HG03469 (cell line): ENCODE measurements at regions not wholly inside any gene's neighbourhood (a gene's known extent, or its start where the extent isn't known, plus 50 kb on each side); places are given as distances from the start of the nearest gene placed in this dataset.

Source experiments
- ATAC-seq: cut with Tn5 transposase; IDR thresholded peaks from one replicate; pipeline ENCODE4 v1.9.1; 2021; ENCODE audit warnings: mild to moderate bottlenecking, moderate library complexity, moderate number of reproducible peaks; ENCODE audit not compliant: unreplicated experiment

DNA sequence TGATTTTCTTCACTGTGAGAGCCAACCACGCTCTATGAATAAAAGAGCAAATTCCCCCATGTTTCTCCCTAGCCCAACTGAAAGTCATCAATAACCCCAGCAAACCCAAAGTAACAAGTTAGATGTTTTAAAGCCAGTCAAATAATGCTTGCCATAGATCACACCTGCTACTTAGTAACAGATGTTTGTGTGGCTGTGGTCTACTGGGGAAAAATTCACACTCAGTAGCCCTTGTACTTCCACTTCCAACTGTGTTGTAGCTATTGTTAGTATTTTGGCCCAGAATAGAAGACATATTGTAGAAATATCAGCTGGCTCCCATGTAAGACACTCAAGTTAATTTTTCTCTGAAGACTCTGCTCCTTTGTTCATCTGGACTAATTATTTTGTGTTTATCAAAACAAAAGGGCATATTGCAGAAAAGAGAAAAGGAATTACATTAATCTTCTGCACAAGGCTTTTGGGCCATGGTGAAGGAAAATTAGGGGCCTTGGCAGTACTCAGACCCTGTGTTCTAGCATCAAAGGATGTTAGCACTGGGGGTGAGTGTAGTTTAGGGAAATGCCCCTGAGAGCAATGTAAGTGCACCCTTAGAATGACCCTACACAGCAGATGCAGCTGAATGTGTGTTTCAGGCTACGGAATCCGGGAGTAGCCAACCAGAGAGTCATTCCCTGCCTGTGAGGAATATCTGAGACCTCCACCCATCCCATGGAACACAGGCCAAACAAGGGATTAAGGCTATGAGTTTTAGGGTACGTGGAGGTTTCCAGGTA, 521.9 kb downstream of the EPHA4 start:
- no peak for ATAC-seq

DNA sequence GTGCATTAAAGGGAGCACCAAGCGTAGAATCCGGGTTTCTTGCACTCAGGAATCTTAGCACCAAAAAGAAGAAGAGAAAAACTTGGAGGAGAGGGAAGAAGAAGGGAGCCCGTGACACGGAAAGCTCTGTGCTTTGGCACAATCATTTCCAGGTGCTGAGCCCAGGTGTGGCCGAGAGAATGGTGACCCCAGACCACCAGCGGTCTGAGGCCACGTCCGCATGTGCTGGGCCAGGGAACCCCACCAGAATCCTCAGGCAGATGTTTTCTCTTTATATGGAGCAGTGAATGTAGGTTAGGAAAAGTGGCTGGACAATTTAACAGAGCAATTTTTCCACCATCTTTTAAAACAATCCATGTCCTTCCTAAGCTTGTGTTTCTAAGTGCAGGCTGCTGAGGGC, 520.9 kb downstream of the EPHA4 start:
- ATAC-seq = no peak

DNA sequence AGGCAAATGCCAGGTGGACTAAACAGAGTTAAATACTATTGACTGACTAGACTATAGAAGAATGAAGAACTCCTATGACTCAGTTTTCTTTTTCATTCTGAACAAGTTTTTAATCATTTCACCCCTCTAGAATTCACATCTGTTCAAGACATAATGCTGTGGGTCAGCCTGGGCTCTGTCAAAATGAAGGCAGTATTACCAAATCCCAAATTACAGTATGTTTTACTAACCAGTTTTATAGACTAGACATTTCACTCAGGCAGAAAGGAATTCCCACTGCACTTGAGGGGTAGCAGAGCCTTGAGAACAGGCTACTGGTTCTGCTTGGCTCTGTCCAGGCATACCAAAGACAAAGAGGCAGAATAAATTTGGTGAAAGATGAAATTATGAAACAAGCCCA, 511.7 kb downstream of the EPHA4 start:
- no peak for ATAC-seq

DNA sequence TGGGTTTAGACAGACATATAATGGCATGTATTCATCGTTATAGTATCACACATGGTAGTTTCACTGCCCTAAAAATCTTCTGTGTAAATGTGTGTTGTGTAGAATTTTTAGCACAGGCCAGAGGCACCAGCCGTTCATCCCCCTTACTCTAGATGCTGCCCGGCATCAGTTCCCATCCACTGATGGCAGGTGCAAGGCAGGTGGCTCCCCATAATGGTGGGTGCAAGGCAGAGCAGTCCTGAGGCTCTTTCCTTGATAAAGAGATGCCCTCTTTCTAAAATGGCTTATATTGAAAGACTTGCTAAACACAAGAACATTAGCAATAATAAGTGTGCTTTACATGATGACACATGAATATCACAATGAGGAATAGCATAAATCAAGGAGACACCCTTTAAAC, 508.5 kb downstream of the EPHA4 start:
- no peak for ATAC-seq

GRCh38 chr2:221064058-221064854, 507.8 kb downstream of the EPHA4 start:
- no peak for ATAC-seq

DNA sequence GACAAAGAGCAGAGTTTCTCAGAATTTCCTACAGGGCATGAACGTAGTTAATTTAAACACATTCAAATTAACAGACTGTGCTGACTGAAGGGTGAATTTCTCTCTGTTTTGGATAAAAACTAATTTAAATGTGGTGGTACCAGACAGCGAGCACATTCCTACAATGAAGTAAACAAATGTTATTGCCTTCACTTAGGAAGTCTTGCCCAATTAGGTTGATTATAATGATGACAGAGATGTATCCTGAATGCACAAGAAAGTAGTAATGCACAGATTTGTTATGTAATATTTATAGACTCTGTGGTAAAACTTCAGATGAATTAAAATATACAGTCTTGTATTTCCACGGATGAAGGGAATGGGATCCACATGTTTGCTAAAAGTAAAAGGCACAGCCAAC, 507.2 kb downstream of the EPHA4 start:
- no peak for ATAC-seq

DNA sequence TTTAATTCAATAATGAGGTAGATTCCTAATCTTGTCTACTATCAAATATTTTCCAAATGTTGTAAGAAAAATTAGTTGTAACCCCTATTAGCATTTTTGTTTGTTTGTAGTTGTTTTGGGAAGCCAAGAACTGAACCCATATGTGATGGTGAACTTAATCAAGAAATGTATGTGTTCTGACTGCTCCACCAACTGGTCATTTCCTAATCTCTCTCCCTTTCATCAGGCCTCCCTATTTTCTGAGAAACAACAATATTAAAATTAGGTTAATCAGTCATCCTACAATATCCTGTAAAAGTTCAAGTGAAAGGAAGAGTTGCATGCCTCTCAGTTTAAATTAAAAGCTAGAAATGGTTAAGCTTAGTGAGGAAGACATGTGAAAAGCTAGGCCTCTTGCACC, 504.0 kb downstream of the EPHA4 start:
- ATAC-seq = no peak

DNA sequence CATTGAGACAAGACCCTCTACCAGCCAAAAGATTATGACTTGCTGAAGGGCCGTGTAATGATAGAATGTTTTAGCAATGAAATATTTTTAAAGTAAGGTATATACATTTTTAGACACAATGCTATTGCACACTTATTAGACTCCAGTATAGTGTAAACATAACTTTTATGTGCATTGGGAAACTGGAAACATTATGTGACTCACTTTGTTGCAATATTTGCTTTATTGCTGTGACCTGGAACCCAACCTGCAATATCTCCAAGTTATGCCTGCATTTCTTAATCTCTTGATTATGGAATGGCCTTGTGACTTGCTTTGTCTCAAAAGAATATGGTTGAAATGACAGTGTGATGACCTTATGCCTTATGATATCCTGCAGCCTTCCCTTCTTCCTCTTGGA, 502.0 kb downstream of the EPHA4 start:
- ATAC-seq = no peak

DNA sequence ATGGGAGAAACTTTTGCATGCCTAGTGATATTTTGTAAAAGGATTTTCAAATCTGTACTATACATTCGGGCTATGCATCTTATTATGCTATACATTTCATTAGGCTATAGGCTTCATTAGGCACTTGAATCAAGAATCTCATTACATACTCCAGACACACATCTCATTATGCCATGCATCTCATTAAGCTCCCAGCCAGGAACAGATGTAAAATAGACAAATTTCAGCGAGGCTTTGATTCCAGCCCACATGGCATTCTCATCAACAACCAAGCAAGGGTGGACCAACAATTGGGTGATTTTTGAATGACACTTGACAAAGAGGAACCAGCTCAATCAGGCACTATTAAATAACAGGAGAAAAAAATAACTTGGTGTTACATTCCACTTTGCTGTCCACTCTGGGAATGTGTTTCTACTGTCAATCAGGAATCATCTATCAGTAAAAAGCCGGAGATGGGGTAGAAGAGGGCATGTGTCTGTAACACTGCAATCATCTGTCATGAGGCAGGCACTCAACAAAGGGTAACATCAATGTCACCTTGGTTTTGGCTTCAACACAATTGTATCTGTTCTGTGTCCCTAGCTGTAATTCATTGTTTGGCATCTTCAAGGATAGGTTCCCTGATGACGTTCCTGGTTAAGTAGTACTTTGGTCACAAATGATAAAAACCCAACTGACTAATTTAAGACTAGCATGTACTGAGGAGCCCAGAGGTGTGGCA, 498.6 kb downstream of the EPHA4 start:
- ATAC-seq = no peak

GRCh38 chr2:221074238-221074637, 497.9 kb downstream of the EPHA4 start:
- ATAC-seq = no peak

DNA sequence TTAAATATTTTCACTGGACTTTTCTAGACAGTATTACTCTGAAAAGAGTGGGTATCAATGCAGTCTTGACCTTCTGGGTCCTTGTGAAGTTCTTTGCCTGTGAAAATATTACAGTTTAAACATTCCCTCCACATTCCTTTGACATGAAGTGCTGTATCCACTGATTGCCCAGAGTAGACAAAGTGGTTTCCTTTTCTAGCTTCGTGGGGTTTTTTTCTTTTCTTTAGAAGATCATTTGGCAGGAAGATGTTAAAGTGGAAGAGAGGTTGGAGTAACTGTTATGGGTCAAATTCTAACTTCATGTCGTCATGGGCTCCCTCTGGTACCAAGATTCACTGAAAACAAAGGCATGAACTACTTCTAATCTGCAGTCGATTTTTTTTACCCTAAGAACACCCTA, 496.9 kb downstream of the EPHA4 start:
- no peak for ATAC-seq

DNA sequence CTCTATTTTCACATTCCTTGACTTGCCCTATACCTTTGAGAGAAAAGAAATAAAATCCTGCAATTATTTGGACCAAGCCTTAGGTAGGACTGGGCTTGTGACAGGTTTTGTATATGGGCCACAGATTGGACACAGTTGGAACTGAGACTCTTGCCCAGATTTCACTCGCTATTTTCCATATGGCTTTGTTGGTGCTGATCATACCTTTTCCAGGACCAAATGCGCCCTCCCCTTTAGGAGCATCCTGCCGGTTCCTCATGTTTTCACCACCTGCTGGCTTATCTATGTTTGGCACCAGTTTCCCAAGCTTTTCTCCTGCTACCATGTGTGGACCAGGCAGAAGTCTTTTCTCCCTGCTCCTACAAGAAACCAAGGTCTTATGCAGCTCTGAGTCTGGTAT, 494.9 kb downstream of the EPHA4 start:
- no peak for ATAC-seq

DNA sequence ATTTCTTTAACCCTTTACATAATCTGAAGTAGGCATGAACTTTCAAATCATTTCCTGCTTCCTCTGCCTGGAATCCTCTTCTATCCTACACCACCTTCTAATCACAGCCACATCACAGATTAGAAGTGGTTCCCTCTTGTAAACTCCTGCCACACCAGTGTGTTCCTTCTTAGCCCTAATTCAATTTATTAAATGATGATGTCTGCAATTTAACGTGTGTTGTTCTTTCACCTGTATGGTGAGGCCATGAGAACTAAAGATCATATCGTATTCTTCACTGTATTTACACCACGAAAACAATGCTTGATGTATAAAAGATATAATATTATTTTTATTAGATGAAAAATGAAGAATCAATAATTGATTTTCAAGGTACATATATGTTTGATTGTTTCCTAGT, 494.3 kb downstream of the EPHA4 start:
- no peak for ATAC-seq

DNA sequence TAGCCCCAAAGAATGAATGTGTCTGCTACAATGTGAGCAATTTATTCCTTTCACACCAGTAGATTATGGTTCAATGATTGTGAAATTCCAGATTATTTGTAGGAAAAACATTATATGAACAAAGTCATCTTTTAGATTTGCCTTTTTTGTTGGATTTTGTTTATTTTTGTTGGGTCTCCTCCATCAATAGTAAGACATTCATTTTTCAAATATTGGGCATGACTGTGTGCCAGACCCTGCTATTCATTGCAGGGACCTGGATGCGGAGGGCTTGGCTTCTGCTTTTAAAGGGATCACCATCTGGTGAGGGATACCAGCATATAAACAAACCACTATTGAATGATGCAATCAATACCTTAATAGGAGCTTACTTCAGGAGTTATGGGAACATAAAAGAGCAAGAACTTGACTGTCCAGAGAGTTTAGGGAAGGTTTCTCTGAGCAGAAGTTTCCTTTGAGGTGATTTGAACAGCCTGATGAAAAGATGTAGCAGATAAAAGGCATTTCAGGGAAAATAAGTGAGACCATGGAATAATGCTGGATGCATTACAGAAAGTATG, 486.7 kb downstream of the EPHA4 start:
- no peak for ATAC-seq

GRCh38 chr2:221085936-221086335, 486.2 kb downstream of the EPHA4 start:
- no peak for ATAC-seq

- ATAC-seq = no peak
Observed at GRCh38 chr2:221087779-221088178, 484.3 kb downstream of the EPHA4 start.

DNA sequence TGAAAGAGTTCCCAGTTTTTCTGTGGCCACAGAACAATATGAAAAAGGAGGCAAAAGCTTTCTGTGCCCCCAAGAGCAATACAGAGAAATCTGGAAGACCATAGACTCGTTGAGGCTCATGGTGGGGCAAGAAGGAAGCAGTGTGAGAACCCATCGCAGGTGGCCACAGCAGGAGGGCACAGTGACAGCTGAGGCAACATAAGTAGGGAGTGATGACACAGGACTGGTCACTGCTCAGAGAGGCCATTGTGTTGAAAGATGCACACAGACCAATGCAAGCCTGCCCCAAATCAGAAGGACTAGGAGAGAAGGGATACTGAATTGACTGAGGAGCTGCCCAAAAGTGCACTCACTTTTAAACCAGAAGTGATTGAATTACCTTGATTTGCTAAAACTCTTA, 483.6 kb downstream of the EPHA4 start:
- ATAC-seq = no peak

DNA sequence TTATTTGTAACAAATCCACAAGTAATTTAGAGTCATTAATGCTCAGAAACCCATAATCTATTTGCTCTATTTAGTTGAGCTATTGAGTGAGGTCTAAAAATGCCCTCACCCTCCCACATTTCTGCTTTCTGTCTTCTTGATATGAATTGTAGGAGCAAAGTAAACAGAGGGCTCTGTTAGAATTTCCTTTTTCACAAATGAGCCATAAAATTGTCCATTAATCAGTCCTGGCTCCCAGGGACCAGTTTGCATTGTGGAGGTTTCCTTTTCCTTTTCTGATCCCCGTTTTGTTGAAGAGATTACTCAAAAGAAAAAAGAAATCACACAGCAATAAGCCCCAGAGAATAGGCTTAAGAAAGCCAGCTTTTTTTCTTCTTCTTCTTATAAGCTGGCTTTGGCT, 476.7 kb downstream of the EPHA4 start:
- ATAC-seq = no peak

DNA sequence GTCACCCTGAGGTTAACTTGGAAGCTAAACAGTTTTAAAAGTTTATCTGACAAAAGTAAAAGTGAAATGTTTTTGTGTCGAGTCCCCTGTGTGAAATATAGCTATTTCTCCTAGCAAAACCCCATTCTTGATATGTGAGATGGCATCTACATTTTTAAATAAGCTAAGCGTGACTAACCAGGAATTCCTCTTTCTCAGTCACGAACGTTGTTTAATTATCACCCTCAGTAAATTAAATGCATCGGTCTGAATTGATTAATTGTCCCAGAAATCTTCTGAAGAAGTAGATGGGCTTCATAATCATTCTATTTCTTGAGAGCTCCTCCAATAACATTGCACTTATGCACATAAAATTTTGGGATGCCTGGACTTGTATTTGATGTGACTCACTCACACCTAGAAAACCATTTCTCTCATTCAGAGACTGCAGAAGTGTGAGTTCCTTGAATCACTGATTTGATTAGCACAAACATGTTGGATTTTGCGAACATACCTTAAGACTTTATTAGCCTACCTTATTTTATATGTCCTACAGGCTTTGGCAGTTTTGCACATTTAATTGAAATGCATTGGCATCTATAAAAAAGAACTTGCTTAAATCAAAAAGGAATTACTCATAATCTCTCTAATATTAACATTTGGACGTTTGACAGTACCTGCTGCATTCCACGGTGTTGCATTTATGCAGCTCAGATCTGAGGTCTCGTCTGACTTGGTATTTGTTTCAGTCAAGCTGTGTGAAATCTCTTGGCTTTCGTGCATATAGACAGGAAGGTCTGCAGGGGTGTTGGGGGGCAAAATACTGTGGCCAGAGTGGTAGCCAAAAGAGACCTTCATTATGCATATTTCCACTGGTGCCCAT, 475.2 kb downstream of the EPHA4 start:
- ATAC-seq = no peak

DNA sequence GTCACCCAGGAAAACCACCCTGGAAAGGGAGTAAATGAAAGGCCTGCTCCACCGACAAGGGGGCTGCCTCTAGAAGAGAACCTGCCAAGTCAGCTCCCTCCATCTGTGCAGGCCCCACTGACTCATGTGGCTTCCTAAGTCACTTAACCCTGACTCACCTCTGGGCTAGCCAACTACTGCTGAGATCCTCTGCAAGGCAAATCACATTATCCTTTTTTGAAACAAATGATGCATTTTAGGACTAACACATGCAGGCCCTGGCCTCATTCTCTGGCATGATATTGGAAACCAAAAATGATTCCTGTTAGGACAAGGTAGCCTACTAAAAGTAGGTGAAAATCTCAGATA, 474.6 kb downstream of the EPHA4 start:
- ATAC-seq = no peak

DNA sequence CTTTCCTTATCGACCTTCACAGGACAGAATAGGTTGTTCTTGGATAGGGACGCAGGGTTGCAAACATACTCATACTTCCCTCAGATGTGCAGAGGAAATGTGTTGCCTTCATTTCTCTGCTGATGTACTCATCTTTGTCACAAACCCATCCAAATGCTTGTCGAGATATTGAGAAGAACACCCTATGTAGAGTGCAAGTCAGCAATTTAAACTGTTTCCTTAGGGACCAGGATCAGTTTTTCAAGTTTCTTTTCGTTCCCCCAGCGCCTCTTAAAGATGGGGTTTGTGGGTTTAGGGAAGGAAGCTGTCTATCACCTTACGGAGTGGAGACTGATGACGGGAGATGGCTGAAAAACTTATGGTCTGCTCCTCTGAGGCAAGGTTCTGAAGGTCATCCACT, 474.2 kb downstream of the EPHA4 start:
- ATAC-seq = no peak
